ENCODE measurements at regions not wholly inside any gene's neighbourhood (a gene's known extent, or its start where the extent isn't known, plus 50 kb on each side); places are given as distances from the start of the nearest gene placed in this dataset.
"Not testable (repeated sequence)": the region's sequence is repeated elsewhere in the genome, so short reads cannot be mapped to it uniquely, and the experiment has no call there.

DNA sequence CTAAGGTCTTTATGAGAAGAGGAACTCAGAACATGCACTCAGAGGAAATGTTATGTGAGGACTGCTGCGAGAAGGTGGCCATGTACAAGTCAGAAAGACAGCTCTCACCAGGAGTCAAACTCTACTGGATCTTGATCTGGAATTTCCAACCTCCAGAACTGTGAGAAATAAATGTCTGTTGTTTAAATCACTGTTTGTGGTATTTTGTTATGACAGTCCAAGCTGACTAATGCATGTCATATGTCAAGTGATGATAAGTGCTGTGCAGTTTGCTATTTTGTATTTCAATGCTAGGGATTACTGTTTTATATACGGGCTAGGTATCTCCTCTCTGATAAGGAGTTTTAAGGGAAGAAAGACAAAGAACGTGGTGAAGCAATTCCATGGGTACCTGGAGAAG lies 162.3 kb downstream of the CPEB2 start:
- DNase-seq = no peak

DNA sequence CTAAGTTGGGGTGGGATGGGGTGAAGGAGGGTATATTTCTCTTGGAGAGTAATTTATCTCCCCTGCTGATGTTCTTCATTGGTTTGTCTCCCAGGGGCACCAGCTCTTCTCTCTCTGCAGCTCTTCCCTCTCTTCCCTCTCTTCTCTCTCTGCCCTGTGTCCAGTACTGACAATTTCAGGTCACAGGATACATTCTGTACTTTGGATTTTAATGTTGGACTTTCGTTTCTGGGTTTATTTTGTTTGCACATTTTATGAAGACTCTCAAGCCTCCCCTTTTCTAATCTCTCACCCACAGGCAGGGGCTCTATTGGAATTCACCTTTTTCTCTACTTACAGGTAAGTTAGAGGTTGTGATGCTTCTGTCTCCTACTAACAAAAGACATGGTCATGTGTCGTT lies 165.5 kb downstream of the CPEB2 start:
- no peak for DNase-seq

DNA sequence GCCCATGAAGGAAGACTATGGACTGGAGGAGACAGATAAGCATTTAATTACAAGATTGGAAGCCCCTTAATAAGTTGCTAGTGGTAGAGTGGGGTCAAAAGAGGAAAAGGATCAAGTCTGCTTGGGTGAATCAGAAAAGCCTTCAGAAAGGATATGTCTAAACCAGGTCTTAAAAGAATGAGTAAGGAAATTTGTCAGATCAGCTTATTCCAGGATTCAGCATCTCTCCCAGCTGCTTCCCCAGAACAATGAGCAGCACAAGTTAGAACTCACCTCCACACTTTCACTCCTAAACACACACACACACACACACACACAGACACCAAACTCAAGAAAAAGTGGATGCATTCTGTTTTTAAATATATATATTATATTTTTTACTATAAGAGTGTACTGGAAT lies 166.5 kb downstream of the CPEB2 start:
- no peak for DNase-seq

DNA sequence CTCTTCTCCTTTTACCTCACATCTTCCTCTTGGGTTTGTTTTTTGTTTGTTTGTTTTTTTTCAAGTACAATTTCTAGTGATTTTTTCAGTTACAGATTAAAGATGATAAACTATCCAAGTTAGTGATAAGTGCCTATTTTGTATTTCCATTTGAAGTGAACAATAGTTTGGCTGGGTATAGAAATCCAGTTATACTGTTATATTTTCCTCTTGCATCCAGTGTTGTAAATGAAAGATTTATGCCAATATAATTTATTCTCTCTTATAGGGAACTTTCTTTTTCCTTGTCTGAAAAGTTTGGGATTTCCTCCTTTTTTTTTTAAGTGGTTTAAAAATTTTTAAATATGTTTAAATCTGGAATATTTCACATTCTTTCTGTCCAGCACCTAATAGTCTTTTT lies 169.4 kb downstream of the CPEB2 start:
- DNase-seq = no peak

DNA sequence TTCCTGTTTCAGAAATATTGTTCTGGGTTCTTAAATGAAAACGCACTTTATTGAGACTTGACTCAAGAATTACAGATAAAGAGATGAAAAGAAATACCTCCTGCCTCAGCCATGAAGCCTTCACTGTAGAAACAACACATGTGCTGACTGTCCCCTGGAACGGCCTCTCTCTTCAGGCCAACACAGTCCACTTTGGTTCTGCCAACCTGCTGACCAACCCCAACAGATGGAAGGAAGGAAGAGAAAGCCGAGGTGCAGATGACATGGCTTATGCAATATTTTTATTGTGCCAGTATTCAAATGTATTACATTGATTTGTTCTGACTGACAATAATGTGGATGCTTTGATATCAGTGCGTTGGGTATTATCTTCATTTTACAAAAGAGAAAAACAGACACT lies 171.0 kb downstream of the CPEB2 start:
- no peak for DNase-seq

DNA sequence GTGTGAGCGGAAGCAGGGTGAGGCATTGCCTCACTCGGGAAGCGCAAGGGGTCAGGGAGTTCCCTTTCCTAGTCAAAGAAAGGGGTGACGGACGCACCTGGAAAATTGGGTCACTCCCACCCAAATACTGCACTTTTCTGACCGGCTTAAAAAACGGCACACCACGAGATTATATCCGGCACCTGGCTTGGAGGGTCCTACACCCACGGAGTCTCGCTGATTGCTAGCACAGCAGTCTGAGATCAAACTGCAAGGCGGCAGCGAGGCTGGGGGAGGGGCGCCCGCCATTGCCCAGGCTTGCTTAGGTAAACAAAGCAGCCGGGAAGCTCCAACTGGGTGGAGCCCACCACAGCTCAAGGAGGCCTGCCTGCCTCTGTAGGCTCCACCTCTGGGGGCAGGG lies 171.9 kb downstream of the CPEB2 start:
- DNase-seq = not testable (repeated sequence)

DNA sequence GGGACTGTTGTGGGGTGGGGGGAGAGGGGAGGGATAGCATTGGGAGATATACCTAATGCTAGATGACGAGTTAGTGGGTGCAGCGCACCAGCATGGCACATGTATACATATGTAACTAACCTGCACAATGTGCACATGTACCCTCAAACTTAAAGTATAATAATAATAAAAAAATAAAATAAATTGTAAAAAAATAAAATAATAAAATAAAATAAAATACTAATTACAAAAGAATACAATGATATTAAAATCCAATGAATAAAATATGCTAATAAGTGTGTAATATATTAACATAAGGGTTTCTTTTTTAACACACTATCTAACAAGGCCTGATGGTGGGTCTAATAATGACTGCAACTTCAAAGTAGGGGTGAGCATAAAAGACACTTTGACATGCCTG lies 177.6 kb downstream of the CPEB2 start:
- not testable (repeated sequence) for DNase-seq

DNA sequence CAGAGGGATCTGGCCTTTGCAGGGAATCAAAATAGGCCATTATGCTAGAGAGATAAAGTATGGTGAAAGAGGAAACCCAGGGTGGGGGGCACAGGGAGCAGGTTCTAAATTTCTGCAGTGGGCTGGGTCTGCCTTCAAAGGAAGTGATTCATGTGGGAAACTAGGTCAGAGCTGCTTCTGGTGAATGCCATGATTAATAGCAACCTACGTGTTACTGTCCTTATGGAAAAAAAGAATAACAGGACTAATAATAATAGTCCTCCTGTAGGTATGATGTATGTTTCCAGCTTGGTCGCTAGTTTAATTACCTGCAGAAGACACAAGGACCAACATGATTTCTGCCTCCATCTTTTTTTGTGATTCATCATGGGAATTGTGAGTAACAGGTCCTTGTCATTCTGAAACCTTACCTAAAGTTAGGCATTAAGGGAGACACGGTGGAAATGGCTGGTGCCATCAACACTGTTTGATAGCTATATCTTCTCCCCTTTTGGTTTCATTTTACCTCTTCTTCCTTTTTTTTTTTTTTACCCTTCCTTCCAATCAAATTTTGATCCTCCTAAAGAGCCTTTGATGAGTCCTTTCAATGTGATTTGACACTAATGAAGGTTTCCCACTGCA lies 180.4 kb downstream of the CPEB2 start:
- no peak for DNase-seq

DNA sequence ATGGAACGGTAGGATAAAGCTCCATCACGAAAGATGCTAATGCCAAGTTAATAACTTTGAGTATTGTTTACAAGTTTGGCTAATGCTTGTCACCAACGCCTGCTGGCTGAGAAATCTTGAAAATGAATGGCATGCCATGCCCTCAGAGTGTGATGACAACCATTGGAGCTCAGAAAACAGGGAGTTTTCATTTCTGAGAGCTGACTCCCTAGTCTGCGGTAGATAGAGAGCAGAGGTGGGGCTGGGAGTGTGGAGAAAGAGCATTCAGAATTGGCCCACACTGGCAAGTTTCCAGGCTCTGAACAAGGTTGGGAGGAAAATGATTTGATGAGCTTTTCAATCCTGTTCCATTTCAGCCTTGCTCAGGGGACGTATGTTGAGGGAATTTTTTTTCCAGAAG lies 183.9 kb downstream of the CPEB2 start:
- no peak for DNase-seq

DNA sequence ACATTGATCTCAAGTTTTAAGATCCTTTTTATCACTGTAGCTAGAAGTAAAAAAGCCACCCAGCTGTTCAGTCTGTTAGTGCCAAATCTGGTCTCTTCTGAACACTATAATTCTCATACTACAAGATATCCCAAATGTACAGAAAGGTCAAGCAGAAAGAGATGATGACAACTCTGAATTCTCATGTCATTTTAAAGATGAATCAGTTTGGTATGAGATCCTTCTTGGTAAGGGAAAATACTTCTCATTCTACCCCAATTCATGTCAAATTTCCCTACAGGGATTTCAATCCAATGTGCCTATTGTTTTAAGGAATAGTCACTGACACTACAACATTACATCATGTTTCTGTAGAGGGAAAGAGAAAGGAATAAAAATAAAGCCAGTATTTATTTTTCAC lies 184.5 kb downstream of the CPEB2 start:
- no peak for DNase-seq

DNA sequence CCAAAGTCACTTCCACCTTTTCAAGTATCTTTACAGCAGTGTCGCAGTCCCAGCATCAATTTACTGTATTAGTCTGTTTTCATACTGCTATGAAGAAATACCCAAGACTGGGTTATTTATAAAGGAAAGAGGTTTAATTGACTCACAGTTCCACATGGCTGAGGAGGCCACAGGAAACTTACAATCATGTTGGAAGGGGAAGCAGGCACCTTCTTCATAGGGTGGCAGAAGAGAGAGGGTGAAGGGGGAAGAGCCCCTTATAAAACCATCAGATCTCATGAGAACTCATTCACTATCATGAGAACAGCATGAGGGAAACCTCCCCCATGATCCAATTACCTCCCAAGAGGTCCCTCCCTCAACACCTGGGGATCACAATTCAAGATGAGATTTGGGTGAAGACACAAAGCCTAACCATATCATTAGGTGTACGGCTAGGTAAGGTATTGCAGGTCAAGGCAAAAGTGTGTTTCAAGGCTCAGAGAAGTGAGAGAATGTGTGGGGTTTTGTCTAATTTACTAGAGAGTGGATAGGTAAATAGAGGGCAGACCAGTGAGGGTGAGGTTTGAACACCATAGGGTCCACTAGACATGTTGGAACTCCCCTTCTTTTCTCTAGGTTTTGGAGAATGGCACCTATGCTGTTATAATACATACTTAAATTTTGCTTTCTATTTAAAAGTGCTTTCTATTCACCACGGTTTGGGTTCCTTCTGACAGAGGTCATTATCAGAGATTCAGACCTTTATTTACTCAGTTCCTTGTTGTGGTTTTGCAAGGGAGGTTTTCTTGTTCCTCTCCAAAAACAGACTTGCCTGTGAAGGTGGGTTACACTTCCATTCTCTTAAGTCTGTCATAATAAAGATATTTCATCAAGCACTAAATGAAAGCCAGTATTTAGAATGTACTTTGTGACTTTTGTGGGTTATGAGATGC lies 186.6 kb downstream of the CPEB2 start:
- DNase-seq = no peak

DNA sequence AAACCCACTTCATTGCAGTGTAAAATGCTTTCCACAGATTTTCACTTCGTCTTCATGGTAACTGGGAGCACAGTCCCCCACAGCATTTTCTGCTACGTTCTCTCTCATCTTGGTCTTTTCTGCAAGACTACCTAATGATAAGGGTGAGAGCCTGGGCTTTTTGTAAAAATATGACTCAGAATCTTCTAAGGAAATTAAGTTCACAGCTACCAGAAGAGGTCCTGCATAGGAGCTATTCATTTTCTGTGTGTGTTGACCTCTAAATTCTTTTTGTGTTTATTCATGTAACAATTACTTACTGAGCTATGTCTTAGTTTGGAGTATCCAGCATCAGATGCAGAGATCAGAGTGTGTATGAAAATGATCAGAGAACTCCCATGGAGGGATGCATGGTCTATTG lies 192.2 kb downstream of the CPEB2 start:
- DNase-seq = no peak

DNA sequence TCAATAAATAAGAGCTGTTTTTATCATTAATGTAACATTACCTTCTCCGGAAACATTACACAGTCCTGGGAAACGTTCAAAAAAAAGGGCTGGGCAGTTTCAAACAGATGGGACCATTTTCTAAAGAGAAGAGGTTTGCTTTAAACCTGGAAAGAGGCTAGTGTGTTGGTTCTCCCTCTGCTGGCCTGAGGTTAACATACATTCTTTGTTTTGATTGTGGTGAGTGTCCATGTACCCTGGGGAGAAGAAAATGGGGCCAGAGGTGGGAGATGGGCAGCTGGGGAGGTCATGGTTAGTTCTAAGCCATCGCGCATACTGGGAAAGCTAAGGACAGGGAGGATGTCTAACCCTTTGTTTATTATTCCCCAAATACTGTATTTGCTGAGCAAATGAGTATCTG lies 194.7 kb downstream of the CPEB2 start:
- no peak for DNase-seq

DNA sequence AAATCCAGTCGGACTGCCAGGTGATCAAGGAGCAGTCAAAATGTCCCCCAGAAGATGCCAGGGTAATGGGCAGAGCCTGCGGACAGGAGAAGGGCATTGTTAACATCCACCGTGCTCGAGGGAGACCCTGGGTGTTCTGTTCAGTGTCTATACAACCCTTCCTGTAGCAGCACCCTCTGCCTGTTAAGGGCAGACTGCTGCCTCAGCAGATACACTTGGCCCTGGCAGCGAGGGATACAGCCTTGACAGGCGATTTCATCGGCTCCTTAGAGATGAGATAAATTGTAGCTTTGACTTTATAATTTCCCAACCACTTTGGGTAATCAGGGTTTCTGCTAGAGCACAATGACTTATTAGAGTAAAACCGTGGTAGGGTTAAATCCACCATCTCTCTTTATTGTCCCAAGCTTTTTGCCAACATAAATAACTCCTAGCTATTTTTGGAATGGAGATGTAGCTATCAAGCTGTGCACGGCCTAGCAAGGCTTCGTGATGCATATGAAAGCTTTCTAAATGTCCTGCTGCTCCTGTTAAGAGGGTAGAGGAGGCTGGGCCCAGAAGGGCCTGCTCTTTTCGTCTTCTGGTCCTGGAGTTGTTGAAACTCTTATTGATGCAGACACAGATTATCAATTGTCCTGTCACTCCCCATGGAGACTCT lies 195.9 kb downstream of the CPEB2 start:
- no peak for DNase-seq

DNA sequence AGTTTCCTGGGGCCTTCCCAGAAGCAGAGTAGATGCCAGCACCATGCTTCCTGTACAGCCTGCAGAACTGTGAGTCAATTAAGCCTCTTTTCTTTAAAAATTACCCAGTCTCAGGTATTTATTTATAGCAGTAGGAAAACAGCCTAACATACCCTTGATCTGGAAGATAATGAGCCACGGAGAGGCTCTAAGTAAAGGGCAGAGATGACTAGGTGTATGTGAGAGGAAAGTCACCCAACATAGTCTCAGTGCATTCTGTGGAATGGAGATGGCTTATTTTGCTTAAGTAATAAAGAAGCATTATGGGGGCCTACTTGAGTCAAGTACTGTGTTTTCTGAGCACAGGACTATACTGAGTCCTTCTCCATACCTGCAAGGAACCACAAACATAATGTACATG lies 199.5 kb downstream of the CPEB2 start:
- no peak for DNase-seq

DNA sequence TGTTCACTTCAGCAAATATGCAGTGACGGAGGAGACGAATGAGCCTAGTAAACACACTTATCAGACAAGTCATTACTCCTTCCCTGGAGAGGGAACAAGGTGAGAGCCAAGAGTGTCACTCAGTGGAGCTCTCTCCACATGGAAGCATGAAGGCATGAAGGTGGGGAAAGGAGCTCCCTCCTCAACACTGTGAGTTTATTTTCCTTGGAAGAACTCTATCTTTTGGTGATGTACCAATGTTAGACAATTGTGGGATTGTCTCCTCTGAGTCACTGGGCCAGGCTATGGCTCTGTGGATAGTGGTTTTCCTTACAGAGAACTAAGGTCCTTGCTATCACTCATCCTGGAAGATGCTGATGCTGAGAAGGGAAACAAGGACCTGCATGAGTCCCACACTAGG lies 200.2 kb downstream of the CPEB2 start:
- DNase-seq = no peak

DNA sequence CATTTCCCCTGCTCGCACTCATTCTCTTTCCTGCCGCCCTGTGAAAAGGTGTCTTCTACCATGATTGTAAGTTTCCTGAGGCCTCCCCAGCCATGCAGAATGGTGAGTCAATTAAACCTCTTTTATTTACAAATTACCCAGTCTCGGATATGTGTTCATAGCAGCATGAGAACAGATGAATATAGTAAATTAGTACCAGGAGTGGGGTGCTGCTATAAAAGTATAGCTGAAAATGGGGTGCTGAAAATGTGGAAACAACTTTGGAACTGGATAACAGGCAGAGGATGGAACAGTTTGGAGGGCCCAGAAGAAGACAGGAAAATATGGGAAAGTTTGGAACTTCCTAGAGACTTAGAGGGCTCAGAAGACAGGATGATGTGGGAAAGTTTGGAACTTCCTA lies 204.2 kb downstream of the CPEB2 start:
- DNase-seq = not testable (repeated sequence)

DNA sequence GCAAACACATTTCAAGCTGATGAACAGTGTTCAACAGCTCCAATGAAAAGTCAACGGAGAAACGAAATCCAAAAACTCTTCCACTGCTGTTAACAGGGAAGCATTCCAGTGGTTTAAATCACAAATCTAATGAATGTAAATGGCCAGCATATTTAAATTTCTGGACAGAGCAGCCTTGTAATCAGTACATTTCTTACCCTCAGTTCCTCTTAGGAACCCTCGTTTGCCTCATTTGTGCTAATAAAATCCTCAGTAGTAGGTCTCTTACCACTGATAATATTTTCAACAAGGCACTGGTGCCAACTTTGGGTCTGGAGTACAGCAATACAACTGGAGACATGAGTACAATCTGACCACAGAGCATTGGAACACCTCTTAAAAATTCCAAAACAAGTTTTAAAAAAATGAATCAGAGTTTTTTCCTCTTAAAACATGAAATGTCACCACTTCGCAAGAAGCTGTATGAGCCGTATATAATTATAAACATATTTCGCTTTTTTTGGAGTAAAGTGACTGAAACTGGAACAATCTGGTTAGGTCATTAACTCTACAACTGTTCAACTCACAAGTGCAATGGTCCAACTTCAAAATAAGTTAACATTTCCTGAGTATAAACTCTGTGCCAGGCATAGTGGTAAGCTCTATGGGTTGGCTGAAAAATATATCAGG lies 211.2 kb downstream of the CPEB2 start:
- no peak for DNase-seq

DNA sequence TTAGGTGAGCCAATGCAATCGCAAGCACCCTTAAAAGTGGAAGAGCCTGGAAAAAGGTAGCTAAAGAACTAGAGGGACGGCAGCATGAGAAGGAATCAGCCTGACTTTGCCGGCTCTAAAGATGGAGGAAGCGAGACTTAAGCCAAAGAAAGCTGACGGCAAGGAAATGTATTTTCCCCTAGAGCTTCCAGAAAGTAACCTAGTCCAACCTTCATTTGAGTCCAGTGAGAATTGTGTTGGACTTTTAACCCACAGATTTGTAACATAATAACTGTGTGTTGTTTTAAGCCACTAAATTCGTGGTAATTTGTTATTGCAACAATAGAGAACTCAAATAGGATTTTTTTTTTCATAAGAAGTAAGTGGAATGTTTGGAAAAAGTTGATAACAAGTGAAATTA lies 212.7 kb upstream of the C1QTNF7 start:
- no peak for DNase-seq

DNA sequence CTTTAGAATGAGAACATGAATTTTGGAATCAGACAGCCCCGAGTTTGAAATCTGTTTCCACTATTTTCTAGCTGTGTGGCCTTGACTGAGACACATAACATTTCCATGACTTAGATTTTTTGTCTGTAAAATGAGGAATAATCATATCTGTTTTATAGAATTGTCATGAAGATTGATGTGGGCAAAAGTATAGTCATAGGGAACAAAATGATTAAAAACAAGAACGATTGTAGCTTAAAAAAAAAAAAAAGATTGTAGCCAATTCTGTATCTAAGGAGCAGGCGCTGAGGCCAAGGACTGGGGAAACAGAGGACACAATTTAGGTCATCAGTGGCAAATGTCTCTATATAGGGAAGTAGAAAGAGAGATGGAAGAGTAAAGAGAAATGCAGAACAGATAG lies 201.6 kb upstream of the C1QTNF7 start:
- DNase-seq = no peak

DNA sequence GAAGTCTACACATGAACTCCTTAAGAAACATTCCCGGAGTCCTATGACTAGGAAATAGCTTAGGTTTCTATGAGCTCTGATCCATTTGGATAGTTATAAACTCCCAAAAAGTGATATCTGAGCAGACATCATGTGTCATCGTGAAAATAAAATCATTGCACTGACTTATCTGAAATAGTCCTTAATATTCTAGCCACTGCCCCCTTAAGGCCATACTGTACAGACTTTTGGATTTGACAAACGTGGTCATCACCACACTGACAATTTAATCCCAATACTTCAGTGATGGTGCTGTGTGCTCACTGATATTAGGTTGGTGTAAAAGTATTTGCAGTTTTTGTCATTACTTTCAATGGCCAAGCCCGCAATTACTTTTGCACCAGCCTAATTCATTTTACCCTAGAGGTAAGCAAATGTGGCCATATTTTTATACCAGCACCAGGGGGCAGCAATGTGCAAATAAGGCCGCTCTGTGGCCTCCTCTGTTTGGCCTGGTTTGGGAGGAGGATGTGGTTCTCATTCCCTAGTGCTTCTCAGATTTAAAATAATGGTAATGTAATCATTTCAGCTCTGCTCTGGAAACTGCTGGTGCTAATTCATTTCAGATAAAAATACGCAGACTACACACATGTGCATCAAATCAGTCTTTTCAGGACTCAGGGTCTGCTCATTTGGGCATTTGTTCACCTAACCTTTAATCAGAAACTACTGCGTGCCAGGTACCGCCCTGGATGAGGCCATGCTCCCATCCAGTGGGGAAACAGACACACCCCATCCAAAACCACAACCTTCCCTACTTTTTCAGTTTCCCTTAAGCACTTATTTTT lies 196.4 kb upstream of the C1QTNF7 start:
- DNase-seq = peak; percentile 86

Data from activated effector memory CD4-positive, alpha-beta T cell treated with anti-CD3 and anti-CD28 coated beads, Interleukin-2, amount 50 U/mL, for 16 hours (primary cell).